SK-N-SH (cell line): ENCODE measurements at regions not wholly inside any gene's neighbourhood (a gene's known extent, or its start where the extent isn't known, plus 50 kb on each side); places are given as distances from the start of the nearest gene placed in this dataset.

Experiments
- CTCF ChIP-seq: fragments of 200-600 bp; sonication (generic); IDR thresholded peaks from 2 replicates; pipeline ENCODE4 v1.6.1; 2017; ENCODE audit warnings: antibody characterized with exemption, mild to moderate bottlenecking, moderate library complexity
- GABPA ChIP-seq: IDR thresholded peaks from 2 replicates; pipeline ENCODE4 v1.4.0; 2012; ENCODE audit warnings: low read depth, mild to moderate bottlenecking
- POLR2AphosphoS5 ChIP-seq: IDR thresholded peaks from 2 replicates; pipeline ENCODE4 v1.6.1; 2012; ENCODE audit warnings: low read depth, low read length
- TF ChIP-seq, protein P1 (sequence below): fragments of 150-350 bp; IDR thresholded peaks from 2 replicates; pipeline ENCODE4 v1.6.1; 2017; ENCODE audit warnings: antibody characterized with exemption, low read length, low read depth, borderline replicate concordance

DNA sequence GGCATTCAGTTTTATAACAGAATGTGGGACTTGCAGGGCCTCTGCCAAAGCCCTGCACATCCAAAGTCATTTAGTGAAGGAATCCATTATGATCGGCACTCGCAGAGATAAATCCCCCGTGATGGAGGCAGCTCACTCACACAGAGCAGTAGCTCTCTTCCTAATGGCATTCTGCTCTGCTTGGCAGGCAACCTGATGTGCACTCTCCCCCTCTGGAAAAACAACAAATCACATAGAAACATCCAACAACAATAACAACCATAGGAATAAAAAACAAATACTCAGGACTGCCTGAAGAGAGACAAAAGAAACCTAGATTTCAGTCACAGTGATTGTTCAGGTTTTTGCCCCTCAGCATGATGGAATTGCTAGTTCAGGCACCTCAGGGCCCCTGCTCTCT is 59.7 kb downstream of the NAA11 start:
- no peak for TF ChIP-seq CTCF
- no peak for TF ChIP-seq GABPA
- TF ChIP-seq, protein P1, sequence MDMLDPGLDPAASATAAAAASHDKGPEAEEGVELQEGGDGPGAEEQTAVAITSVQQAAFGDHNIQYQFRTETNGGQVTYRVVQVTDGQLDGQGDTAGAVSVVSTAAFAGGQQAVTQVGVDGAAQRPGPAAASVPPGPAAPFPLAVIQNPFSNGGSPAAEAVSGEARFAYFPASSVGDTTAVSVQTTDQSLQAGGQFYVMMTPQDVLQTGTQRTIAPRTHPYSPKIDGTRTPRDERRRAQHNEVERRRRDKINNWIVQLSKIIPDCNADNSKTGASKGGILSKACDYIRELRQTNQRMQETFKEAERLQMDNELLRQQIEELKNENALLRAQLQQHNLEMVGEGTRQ: no peak
- no peak for TF ChIP-seq POLR2AphosphoS5
